Uterus (tissue), 2 donors: ENCODE measurements at regions not wholly inside any gene's neighbourhood (a gene's known extent, or its start where the extent isn't known, plus 50 kb on each side); places are given as distances from the start of the nearest gene placed in this dataset.

Experiments
- CTCF ChIP-seq, 4 experiments: fragments of 200-600 bp in 2 of 4; fragments of 450-650 bp in 2 of 4; sonication (generic) in 2 of 4; IDR thresholded peaks; one replicate each; pipeline ENCODE4 v1.5.1; 2016 to 2019; ENCODE audit warnings: antibody characterized with exemption in 4 of 4, mild to moderate bottlenecking in 2 of 4, moderate library complexity in 1 of 4
- POLR2A ChIP-seq, 2 donors: fragments of 450-650 bp; IDR thresholded peaks; one replicate each; pipeline ENCODE4 v1.6.1; 2016; ENCODE audit warnings: antibody characterized with exemption in 2 of 2, mild to moderate bottlenecking in 1 of 2, moderate library complexity in 1 of 2

- TF ChIP-seq CTCF (IDR thresholded peaks at IDR 0.05), result no peak
- no peak for TF ChIP-seq POLR2A (IDR thresholded peaks at IDR 0.05)
Measured at GRCh38 chr1:221097479-221098281, 218.4 kb downstream of the HLX start.
